ENCODE measurements at regions not wholly inside any gene's neighbourhood (a gene's known extent, or its start where the extent isn't known, plus 50 kb on each side); places are given as distances from the start of the nearest gene placed in this dataset.

DNA sequence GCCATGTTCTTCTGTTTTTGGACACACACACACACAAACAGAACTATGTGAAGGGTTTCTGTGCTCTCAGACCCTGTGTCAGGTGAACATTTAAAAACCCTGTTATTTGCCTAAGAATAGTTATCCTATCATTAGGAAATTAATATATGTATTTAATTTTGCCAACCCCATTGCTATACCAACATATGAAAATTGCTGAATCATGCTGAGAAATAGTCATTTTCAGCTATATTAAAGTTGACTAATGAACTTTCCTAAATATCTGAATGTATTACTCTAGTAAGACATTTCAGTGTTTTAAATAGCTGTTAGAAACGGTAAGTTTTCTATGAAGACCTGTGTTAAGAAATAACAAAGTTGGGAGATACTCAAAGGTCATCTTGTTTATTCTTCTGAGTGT, 596.9 kb upstream of the GRM7 start:
- DNase-seq (ENCODE audit: low read depth): no peak
- H3K4me3 ChIP-seq (replicated peaks; ENCODE audit: low read depth, low read length): no peak overlapping the region
- TF ChIP-seq CTCF (IDR thresholded peaks at IDR 0.05; ENCODE audit: low read length, missing control alignments): no peak

DNA sequence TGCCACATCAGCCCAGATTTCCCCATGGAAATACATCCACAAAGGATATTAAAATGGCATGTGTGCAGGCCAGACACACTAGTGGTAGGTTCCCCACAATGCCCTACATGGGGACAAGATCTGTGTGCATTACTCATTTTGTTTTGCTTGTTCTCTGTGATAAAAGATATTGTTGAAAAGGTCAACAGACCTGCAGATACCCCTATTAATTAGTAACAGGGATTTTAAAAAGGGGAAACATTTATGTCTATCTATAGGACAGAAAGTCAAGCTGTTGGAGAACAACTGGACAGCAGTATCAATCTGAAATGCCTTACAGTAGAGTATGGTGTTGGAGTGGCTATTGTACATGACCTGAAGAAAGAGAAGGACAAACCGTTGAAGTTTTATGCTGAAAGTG, 596.0 kb upstream of the GRM7 start:
- no peak for DNase-seq (ENCODE audit: low read depth)
- TF ChIP-seq CTCF (IDR thresholded peaks at IDR 0.05; ENCODE audit: low read length, missing control alignments): no peak
- no peak overlapping the region for H3K4me3 ChIP-seq (replicated peaks; ENCODE audit: low read depth, low read length)

GRCh38 chr3:6266135-6266534, 594.8 kb upstream of the GRM7 start:
- H3K4me3 ChIP-seq (replicated peaks; ENCODE audit: low read depth, low read length): no peak overlapping the region
- TF ChIP-seq CTCF (IDR thresholded peaks at IDR 0.05; ENCODE audit: low read length, missing control alignments): no peak
- DNase-seq (ENCODE audit: low read depth): no peak

DNA sequence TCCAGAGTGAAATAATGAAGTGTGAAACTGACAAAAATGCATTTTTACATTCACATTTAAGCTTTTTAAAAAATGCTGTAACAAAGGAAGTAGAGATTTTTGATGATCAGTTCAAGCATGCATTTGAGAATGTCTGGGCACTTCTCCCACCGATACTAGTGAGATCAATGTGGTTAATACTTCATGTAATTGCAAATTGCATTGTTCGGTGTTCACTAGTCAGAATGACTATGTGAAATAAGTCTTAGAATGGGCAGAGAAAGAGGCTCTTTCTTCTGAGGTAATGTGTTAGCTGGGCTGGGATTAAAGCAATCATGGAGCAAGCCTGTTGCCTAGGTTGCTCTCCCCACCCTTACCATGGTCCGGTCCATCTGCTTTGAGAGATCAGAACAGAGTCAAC, 587.0 kb upstream of the GRM7 start:
- TF ChIP-seq CTCF (IDR thresholded peaks at IDR 0.05; ENCODE audit: low read length, missing control alignments): no peak
- no peak for DNase-seq (ENCODE audit: low read depth)

DNA sequence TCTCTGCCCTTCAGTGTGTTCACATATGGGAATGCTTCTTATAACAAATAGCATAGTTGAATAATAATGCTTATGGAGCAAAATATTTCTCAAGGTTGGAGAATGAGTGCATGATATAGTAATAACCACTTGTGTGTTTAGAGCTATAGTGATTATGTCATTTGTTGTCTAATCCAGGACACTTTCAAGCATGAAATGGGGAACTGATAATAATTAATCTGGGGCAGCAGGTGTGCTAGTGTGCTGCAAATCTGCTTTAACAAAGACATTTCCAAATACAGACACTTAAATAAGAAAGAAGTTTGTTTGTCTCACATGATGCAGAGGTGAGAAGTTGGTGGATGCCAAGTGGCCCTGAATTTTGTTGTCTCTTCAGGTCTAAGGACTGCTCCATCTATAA, 579.3 kb upstream of the GRM7 start:
- no peak for TF ChIP-seq CTCF (IDR thresholded peaks at IDR 0.05; ENCODE audit: low read length, missing control alignments)
- DNase-seq (ENCODE audit: low read depth): no peak
- H3K4me3 ChIP-seq (replicated peaks; ENCODE audit: low read depth, low read length): no peak overlapping the region

More for the DNA sequence above, 587.0 kb upstream of the GRM7 start:
- no peak overlapping the region for H3K4me3 ChIP-seq (replicated peaks; ENCODE audit: low read depth, low read length)

- no peak for TF ChIP-seq CTCF (IDR thresholded peaks at IDR 0.05; ENCODE audit: low read length, missing control alignments)
- no peak for DNase-seq (ENCODE audit: low read depth)
- no peak overlapping the region for H3K4me3 ChIP-seq (replicated peaks; ENCODE audit: low read depth, low read length)
These were observed 578.0 kb upstream of the GRM7 start for GRCh38 chr3:6282918-6283317.

DNA sequence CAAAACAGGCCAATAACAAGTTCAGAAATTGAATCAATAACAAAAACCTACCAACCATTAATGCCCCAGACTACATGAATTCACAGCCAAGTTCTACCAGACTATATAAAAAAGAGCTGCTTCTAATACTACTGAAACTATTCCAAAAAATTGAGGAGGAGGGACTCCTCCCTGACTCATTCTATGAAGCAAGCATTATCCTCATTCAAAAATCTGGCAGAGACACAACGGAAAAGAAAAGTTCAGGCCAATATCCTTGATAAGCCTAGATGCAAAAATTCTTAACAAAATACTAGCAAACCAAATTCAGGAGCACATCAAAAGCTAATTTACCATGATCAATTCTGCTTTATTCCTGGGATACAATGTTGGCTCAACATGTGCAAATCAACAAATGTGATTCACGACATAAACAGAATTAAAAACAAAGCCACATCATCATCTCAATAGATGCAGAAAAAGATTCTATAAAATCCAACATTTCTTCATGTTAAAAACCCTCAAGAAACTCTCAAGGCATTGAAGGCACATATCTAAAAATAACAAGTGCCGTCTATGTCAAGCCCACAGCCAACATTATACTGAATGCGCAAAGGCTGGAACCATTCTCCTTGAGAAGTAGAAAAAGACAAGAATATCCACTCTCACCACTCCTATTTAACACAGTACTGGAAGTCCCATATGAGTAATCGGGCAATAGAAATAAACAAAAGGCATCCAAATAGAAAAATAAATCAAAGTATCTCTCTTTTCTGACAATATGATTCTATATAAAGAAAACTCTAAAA, 573.6 kb upstream of the GRM7 start:
- DNase-seq (ENCODE audit: low read depth): no peak
- TF ChIP-seq CTCF (IDR thresholded peaks at IDR 0.05; ENCODE audit: low read length, missing control alignments): no peak
- H3K4me3 ChIP-seq (replicated peaks; ENCODE audit: low read depth, low read length): no peak overlapping the region
